DMS114 treated with DMSO at 0.1 percent for 48 hours (cell line): ENCODE measurements at regions not wholly inside any gene's neighbourhood (a gene's known extent, or its start where the extent isn't known, plus 50 kb on each side); places are given as distances from the start of the nearest gene placed in this dataset.

Experiments
- DNase-seq: peaks from one replicate; lab custom pipeline; 2025; ENCODE audit not compliant: unreplicated experiment; lab: John Stamatoyannopoulos, UW

DNA sequence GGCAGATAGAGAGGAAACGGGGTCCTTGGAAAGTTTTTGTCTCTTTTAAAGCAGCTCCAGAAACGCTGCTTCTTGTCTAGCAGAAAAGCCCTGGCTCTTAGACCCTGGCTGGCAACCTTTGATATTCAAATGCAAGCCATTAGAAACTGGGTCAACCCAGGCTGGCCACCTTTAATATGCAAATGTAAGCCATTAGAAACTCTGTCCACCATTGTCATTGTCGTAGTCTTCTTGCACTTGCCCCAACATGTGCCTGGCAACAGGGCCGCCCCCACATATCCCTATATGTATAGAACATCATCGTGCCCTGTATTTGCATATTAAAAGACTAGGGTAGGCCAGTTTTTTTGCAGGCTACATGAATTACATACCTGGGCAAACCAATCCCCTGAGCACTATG, 621.3 kb upstream of the DPP6 start:
- no peak for DNase-seq

DNA sequence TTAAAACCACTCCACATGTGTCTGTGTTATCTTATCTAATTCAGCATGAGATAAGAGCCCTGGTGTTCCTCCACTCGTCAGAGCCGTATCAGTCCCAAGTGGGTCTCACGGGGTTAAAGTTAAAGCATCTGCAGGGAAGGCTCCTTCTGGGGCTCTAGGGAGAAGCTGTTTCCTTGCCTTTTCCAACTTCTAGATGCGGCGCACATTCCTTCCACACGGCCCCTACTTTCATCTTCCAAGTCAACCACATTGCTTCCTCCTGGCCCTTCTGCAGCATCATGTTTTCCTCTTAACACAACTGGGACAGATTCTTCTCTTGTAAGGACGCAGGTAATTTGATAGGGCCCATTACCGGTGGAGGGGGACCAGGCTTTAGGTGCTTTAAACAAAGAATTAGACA, 620.1 kb upstream of the DPP6 start:
- no peak for DNase-seq

DNA sequence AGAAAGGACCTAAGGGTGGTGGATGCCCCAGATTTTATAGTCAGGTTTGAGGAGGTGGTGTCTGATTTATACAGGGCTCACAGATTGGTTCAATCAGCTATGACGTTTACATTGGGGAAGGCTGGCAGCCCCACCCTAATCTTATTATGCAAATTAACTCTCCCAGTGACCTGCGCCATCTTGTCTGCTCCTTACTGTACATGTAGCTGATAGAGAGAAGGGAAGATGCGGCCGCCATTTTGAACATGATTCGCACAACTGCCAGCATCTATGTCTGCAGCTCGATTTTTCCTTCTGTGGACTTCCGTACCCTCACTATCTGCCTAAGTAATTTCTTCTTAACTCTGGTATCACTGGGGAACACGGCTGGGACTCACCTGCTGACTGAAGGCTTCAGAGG, 619.0 kb upstream of the DPP6 start:
- DNase-seq, result no peak

DNA sequence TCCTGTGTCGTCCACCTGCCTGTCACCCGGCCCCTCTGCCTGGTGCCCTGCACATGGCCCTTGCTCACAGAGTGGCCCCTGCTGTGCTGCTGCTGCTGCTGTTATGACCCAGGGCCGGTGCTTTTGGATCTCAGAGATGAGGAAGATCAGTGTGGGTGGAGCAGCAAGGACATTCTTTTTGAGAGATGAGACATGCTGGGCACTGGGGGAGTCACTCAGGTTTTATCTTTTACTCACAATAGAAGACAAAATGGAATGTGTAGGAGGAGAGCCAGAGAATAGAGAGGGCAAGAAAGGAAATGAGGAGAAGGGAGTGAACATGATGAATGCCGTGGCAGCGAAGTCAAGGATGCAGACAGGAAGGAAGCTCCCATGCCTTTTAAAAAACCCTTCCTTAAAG, 611.5 kb upstream of the DPP6 start:
- DNase-seq, result no peak

DNA sequence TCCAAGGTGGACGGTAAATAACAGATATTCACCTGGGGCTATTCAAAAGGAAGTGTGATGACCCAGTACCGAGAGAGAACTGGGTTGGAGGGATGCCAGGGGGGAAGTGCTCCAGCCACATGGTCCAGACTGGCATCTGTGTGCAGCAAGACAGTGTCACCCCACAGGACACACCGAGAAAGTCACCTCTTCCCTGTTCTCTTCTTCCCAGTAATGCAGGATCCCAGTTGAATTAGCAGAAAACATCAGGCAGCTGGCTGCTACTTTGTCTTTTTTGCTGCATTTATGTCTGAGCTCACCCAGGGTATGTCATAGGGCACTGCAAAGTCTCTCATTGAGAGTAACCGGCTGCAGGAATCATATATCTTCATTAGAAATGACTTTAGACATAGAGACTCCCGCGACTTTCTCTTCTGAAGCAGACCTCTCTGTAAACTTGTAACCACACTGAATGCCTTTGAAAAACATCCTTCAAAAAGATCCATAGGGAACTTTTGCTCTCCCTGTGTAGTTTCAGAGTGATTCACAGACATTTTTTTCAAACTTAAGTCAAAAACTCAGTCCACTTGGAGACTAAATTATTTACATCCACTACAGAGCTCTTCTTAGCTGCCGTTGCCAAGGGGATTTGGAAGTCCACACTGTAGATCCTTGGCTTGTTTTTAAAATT, 609.0 kb upstream of the DPP6 start:
- no peak for DNase-seq

DNA sequence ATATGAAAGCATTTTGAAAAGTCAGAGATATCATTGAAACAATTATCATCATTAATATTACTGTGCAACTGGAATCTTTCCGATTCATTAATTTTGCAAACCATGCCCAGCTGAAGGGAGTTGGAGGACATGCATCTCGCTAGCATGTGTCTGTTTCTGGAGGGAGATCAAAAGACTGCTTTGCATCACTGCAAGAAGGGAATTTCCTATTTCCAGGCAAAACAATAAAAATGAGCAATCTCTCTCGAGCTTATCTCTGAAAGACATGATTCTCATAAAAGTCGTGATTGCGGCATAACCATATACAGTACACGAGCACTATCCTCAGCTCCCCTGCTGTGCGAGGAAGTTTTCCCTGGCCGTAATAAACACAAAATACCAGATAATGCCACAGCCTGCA, 607.6 kb upstream of the DPP6 start:
- DNase-seq, result no peak

DNA sequence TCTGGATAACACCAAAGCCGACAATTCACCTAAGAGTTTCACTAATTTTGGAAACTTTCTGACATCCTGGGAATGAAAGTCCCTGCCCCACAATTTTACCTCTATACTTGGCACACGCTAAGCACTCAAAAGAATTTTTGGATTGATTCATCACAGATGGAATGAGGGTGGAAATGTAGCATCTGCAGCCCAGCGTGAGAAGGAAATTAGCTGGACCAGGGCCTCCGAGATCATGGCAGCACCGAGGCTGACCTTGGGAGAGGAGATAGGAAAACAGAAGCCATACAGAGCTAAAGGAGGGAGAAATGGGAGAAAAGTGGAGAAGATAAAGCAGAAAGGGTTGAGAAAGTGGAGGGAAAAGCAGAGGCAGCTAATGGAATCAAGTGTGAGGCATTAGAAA, 606.6 kb upstream of the DPP6 start:
- no peak for DNase-seq

DNA sequence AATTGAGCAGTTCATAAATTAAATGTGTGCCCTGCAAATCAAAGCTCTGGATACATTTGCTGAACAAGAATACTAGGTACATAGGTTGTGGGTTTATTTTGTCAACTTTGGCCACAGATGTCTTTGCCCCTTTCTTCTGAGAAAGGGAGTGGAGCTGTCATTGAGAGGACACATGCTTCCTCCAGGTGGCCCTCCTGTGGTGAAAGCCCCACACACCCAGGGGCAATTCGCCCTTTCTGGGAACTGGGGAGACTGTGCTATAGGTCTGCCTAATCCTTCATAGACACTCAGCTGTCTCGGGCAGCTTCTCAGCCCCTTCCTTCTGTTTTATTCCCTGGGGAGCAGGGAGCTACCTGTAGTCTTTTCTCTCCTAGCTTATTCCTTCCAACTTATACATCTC, 605.7 kb upstream of the DPP6 start:
- DNase-seq, result no peak

DNA sequence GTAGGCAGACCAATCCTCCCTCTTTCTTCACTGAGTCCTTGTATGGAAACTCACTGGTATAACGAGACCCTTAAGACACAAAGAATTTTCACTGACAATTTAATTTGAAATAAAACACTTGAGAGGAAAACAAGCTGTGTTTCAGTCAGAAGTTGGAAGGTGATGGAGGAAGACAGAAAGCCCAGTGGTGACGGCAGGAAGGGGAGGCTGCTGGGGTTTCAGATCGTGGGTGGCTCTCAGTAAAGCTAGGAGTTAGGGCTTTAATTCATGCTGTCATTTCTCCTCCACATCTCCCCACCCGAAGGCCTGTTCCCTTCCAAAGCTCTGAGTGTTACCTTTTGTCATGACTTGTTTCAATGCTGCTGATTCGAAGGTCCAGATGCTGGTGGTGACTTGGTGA, 605.2 kb upstream of the DPP6 start:
- no peak for DNase-seq

DNA sequence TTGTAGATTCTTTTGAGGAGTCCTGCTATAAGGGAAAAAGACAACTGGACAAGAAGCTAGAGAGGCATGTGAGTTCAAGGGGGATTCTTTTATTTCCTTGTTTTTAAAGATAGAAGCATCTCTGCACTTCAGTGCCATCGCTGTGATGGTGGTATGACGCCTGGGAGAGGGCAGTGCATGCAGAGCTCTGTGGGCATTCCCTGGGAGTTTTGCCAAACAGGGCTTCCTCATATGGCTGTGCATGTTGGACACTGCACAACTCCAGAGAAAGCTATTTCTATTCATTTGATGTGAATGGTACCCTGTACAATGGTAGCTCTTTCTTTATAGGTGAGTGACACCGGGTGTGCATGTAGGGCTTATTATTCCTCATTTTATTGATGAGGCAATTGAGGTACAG, 599.5 kb upstream of the DPP6 start:
- no peak for DNase-seq

DNA sequence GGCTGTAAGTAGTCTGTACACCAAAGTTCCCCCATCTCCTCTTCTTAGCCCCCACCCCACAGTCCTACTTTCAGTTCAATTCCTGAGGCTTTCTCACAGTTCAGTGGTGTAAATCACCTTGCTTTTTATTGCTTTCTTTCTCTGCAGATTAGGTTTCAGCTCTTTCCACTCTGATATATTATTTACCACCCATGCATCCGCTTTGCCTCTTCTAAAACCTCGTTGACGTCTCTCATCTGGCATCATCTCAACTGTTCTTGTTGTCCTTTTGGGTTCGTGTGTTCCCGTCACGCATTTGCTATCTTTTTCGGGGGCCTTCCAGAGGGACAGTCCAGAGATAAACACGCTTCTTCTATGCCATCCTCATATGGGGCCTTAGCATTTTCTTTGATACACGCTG, 597.9 kb upstream of the DPP6 start:
- no peak for DNase-seq

DNA sequence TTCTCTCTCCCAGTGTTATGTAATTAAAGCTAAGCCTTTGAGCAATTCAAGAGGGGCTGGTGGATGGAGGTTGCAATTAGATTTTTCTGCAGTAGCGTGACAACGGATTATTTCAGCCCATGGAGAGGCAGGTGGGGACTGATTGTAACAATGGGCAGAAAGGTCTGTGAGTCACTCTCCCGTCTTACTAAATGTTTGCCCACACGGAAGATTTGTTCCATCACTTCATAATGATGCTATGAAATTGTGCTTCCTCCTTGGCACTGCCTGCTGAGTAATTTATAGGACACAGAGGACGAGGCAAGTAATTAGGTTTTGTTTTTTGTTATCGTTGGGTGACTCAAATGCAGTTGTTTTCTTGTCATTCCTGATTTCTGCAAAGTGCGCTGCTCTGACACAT, 594.5 kb upstream of the DPP6 start:
- DNase-seq, result no peak

DNA sequence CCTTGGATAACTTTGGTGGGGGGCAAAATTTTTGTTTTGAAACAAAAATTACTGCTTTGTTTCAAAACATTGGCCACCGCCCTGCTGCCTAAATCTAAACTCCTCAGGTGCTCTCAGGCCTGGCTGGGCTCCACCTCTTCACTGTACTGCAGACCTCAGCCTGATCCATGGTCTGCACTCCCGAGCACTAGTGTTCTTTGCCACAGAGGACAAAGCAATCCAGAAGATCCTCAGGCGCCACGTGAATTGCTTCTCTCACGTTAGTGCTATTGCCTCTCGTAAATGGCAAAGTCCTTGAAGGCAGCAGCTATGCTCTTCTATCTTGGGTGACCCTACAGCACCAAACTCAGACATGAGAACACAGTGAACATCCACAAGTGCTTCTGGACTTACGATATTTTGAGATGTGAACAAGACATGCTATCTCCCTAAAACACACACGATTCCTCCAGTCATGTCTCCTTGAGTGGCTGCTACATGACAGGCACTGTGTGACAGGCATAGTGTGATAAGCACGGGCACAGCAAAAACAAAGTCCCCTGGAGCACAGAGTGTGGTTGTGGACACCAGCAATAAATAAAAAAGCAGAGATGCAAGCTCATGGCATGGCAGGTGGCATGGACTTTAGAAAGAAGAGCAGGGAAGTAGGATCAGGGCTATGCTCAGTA, 582.1 kb upstream of the DPP6 start:
- no peak for DNase-seq

DNA sequence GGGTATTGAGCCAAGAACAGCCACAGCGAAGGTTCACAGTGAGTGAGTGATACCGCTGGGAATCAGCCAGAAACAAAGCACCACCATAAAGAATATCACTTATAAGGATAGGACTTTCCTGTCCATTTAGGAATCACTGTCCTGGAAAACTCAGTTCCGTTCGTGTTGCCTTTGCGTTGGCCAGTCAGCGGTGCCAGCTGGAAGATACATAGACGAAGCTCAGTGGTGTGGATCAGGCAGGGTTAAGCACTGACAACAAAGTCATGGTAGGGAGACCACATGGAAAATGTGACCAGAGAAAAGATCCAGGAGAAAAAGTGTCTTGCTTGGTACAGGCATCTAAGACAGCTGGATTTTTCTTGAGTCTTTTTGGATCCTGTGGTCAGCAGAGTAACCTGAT, 579.7 kb upstream of the DPP6 start:
- no peak for DNase-seq

DNA sequence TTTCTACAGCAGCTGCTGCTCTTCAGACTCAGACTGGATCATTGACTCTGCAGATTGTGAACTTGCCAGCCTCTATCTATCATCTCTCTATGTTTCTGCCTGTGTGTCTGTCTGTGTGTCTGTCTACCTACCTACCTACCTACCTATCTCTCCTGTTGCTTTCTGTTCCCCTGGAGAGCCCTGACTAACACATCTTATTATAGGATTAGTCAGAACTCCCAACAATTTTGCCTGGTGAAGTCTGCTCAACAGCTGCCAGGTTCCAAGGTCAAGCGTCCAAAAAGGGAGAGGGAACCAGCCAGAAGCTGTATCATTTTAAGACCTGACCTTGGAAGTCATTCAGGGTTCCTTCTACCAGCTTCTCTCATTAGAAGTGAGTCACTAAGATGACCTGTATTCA, 579.0 kb upstream of the DPP6 start:
- DNase-seq, result no peak

DNA sequence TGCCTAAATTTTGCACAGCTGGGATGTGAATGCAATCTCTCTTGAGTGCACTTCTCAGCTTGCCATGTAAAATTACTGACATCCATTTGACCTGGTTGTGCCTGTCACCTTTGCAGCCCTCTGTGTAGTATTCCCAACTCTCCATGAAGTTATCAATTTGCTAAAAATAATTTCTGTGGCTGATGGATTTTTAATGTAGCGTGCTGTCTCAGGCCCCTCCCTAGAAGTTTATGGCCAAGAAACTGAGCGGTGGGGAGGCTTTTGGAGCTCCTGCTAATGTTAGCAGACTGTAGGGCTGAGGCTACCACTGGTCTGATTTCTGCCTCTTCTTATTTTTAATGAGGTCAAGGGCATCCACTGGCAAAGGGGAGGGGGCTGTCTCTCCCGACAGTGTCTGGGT, 577.0 kb upstream of the DPP6 start:
- no peak for DNase-seq

DNA sequence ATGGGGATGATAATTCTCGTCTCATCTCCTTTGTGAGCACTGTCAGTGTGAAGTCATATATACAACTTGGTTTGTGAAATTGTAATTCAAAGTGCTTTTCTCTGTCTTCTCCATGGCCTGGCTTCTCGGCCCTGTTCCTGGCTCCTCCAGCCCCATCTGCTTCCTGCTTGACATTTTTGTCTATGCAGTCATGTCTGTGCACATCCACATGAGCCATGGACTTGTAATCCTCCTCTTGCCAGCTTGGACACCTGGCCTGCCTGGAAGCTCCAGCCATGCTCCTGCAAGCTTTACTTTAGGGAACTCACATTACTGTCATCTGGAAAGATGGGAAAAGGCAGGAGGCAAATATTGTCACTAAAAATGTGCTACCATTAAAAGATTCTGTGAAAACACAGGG, 576.0 kb upstream of the DPP6 start:
- no peak for DNase-seq

DNA sequence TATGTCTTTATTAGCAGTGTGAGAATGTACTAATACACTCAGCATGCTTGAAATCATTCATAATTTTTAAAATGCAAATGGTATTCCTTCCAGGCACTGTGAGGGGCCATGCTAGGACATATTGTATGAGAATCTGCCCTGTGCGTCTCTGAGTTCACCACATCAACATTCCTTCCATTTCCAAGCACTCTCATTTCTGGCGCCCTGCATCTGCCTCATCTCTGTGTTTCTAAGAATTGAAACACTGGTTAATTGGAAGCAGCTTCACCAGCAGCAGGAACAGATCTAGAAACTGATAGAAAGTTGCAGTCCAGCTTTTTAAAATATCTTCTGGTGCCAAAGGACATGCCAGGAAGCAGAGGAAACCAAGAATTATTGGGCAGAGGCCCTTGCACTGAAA, 555.9 kb upstream of the DPP6 start:
- DNase-seq, result no peak

DNA sequence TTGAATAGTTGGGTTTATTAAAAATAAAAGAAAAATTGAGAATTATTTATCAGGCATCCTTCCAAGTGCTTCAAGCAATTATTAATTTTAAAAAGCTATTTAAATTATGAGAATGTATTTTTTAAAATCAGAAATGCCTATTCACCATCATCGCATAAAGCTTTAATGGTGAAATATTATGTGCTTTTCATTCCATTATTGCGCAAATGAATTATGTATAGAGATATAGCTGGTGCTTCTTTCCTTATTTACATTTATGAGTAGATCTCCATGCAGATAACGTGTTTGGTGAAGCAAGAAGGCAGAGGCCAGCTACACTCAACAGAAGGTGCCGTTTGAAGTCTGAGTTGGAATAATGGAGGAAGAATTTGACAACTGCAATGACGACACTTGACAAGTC, 549.1 kb upstream of the DPP6 start:
- DNase-seq, result no peak

DNA sequence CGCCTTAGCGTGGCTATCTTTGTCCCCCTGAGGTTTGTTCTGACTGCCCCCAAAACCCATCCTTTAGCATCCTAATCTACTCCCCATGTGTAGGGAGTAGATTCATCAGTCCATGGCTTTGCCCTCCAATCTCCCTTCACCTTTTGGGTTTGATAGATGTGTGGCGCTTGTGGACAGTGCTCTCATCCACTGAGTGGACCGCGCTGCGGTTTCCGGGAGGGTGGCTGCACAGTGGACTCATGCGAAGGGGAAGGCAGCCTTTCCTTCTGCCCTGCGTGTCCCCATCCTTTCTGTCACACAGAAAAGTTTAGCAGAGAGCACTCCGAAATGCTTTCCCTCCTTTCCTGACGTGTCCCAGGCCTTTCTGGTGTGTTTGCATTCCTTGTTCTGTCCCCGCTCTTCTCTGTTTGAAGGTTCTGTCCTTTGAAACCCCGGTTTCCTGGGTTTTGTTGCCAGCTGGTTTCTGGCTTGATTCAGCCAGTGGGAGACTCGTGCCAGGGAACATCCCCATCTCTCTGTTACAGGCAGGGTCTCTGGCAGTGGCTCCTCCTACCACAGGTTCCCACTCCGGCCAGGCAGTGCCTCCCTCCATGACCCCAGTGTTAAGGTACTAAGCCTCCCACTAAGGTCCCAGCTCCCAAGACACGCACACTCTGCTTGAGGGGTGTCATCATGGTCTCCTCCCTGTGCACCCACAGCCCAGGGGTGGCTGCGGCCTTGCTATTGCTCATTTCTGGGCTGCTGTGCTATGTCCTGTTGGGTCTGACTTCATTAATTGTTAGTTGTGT, 547.7 kb upstream of the DPP6 start:
- no peak for DNase-seq

DNA sequence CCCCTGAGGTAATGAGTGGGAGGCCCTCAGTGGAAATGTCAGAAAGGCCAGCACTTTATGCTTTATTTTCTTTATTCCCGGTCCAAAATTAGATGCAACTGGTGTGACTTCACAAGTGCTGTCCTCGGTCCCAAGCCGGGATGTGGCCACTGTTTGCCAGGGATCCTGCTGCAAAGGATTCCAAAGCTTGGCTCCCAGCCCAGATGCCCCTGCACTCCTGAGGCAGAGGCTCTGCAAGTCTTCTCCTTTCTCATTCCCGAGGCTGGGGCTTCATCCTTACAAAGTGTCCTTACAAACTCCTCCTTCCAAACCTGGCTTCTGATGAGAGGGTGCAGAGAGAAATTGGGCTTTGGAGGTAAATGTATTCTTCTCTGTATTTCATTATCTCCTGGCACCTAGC, 544.3 kb upstream of the DPP6 start:
- no peak for DNase-seq

DNA sequence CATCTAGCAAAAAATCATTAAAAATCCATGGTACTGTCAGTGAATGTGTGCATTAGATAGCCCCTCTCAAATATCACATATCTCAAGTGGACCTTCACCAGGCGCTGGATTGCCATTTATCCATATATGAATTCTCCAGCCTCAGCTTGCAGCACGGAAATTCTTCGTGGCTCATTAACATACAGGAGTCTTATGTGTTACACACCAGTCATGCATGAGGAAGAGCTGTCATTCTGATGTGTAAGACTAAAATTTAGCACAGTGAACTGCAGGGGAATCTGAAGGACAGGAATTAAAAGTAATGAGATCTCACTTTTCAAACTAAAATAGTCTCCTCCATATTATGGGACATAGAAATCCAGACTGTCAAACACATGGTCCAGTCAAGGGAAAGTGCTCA, 542.4 kb upstream of the DPP6 start:
- no peak for DNase-seq

DNA sequence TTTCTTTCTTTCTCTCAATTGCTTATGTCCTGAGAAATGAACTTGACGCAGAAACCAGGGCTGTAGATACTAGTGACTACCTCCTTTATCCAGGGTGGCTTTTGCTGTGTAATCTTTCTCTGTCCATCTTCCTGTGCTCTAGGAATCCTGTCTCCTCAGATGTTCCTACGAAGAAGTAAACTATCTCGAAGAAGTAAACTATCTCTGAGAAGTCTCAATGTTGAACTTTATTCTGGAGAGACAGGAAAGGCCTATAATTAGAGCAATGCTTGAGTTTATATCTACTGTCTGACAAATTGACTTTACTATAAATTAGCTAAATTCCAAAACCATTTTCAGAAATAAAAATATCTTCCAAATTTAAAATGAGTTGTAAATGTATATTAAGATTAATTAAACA, 541.5 kb upstream of the DPP6 start:
- DNase-seq, result no peak
